ENCODE measurements at regions not wholly inside any gene's neighbourhood (a gene's known extent, or its start where the extent isn't known, plus 50 kb on each side); places are given as distances from the start of the nearest gene placed in this dataset.

DNA sequence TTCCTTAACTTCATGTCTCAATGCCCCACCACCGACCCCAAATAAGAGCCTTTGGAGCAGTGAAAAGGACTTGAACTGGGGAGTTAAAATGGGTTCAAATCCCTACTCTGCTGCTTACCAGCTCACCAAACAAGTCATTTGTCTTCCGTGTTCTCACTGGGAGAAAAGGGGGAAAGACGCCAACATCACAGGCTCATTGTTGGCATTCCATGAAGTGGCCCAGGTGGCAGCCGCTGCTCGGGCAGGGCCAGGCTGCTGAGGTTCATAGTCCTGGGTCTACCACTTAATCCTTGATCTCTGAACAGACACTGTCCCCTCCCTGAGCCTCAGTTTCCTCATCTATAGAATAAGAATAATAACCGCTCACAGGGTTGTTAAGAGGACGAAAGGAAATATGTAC, 103.0 kb downstream of the APOB start:
- BruUV-seq (replicated peaks) = no TSS peak
- ATAC-seq (no peak), DNase-seq (ENCODE audit: low read depth, low spot score) (no peak)
- ChIA-PET RAD21 (ENCODE audit: low non-redundant PET in 1 of 2, low total read pairs in 2 of 2, uncharacterized antibody in 2 of 2, unreplicated experiment in 2 of 2) (no interaction called here), CTCF (no interaction called here), POLR2A (no interaction called here)
- Histone ChIP-seq H3K9me3 (ENCODE audit: control insufficient read depth in 1 of 2, insufficient read depth in 1 of 2, low read depth in 1 of 2, low read length in 2 of 2) (no peaks in the 10 kb centered on the region), H2AFZ (ENCODE audit: low read depth, low read length, poor library complexity, severe bottlenecking) (no peak overlapping the region), H3K4me2 (ENCODE audit: low read length) (no peak overlapping the region), H3K27me3 (ENCODE audit: insufficient read depth, low read length) (peaks cover 66% of the 10 kb centered on the region), H3K4me3 (replicated peaks in 1 of 2; ENCODE audit: low read depth in 1 of 2, low read length in 2 of 2) (no peak overlapping the region), H4K20me1 (ENCODE audit: insufficient read depth) (no peaks in the 10 kb centered on the region), H3K36me3 (ENCODE audit: control insufficient read depth in 1 of 2, insufficient read depth in 2 of 2, low read length in 2 of 2) (no peaks in the 10 kb centered on the region), H3K9me2 (ENCODE audit: insufficient read depth) (no peaks in the 10 kb centered on the region), H3K79me2 (ENCODE audit: insufficient read depth, low read length) (no peaks in the 10 kb centered on the region), H3K27ac (ENCODE audit: low read depth, low read length) (no peak overlapping the region), H3K9ac (ENCODE audit: low read length) (no peak overlapping the region), H3K4me1 (ENCODE audit: control insufficient read depth in 1 of 2, insufficient read depth in 2 of 2, low read length in 2 of 2) (no peaks in the 10 kb centered on the region)
- intact Hi-C loops (cut with micrococcal nuclease) = no loop called here
- TF ChIP-seq, protein P1, sequence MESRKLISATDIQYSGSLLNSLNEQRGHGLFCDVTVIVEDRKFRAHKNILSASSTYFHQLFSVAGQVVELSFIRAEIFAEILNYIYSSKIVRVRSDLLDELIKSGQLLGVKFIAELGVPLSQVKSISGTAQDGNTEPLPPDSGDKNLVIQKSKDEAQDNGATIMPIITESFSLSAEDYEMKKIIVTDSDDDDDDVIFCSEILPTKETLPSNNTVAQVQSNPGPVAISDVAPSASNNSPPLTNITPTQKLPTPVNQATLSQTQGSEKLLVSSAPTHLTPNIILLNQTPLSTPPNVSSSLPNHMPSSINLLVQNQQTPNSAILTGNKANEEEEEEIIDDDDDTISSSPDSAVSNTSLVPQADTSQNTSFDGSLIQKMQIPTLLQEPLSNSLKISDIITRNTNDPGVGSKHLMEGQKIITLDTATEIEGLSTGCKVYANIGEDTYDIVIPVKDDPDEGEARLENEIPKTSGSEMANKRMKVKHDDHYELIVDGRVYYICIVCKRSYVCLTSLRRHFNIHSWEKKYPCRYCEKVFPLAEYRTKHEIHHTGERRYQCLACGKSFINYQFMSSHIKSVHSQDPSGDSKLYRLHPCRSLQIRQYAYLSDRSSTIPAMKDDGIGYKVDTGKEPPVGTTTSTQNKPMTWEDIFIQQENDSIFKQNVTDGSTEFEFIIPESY (IDR thresholded peaks at IDR 0.05; ENCODE audit: extremely low read depth, insufficient replicate concordance, low read length) = no peak
- TF ChIP-seq EGR1 (IDR thresholded peaks at IDR 0.05; ENCODE audit: low read depth) (no peak), TCF7L2 (IDR thresholded peaks at IDR 0.05; ENCODE audit: borderline replicate concordance, extremely low read depth, insufficient read depth, insufficient read length) (no peak), ELF1 (IDR thresholded peaks at IDR 0.05; ENCODE audit: borderline replicate concordance, low read depth) (no peak), CEBPB (IDR thresholded peaks at IDR 0.05; ENCODE audit: low read depth) (no peak), POLR2A (IDR thresholded peaks at IDR 0.05; ENCODE audit: borderline replicate concordance, extremely low read depth, insufficient read depth, insufficient read length) (no peak), SRF (IDR thresholded peaks at IDR 0.05; ENCODE audit: low read depth) (no peak), SIN3A (IDR thresholded peaks at IDR 0.05; ENCODE audit: low read depth) (no peak), RAD21 (IDR thresholded peaks at IDR 0.05; ENCODE audit: low read depth) (no peak), ZFX (IDR thresholded peaks at IDR 0.05) (no peak), POLR2AphosphoS5 (IDR thresholded peaks at IDR 0.05; ENCODE audit: low read depth, low read length) (no peak), SP1 (IDR thresholded peaks at IDR 0.05; ENCODE audit: low read depth) (no peak), ZNF274 (IDR thresholded peaks at IDR 0.05; ENCODE audit: low read depth, low read length) (no peak)
- TF ChIP-seq, protein P2, sequence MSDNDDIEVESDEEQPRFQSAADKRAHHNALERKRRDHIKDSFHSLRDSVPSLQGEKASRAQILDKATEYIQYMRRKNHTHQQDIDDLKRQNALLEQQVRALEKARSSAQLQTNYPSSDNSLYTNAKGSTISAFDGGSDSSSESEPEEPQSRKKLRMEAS (IDR thresholded peaks at IDR 0.05) = no peak
